ENCODE measurements at regions not wholly inside any gene's neighbourhood (a gene's known extent, or its start where the extent isn't known, plus 50 kb on each side); places are given as distances from the start of the nearest gene placed in this dataset.

- Histone ChIP-seq H3K27me3 (no peaks in the 10 kb centered on the region), H3K27ac (no peak overlapping the region), H3K36me3 (no peaks in the 10 kb centered on the region), H3K9me3 (no peaks in the 10 kb centered on the region), H3K4me3 (no peak overlapping the region), H3K4me1 (ENCODE audit: insufficient read depth) (no peaks in the 10 kb centered on the region)
- TF ChIP-seq EP300 (IDR thresholded peaks at IDR 0.05) (no peak), POLR2A (IDR thresholded peaks at IDR 0.05) (no peak)
- TF ChIP-seq, protein P1, sequence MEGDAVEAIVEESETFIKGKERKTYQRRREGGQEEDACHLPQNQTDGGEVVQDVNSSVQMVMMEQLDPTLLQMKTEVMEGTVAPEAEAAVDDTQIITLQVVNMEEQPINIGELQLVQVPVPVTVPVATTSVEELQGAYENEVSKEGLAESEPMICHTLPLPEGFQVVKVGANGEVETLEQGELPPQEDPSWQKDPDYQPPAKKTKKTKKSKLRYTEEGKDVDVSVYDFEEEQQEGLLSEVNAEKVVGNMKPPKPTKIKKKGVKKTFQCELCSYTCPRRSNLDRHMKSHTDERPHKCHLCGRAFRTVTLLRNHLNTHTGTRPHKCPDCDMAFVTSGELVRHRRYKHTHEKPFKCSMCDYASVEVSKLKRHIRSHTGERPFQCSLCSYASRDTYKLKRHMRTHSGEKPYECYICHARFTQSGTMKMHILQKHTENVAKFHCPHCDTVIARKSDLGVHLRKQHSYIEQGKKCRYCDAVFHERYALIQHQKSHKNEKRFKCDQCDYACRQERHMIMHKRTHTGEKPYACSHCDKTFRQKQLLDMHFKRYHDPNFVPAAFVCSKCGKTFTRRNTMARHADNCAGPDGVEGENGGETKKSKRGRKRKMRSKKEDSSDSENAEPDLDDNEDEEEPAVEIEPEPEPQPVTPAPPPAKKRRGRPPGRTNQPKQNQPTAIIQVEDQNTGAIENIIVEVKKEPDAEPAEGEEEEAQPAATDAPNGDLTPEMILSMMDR (IDR thresholded peaks at IDR 0.05), result no peak
- intact Hi-C loops (cut with DNase I), result no loop called here
- no peak for DNase-seq
Observed at GRCh38 chr3:76958274-76958673, 81.6 kb upstream of the ROBO2 start.

DNA sequence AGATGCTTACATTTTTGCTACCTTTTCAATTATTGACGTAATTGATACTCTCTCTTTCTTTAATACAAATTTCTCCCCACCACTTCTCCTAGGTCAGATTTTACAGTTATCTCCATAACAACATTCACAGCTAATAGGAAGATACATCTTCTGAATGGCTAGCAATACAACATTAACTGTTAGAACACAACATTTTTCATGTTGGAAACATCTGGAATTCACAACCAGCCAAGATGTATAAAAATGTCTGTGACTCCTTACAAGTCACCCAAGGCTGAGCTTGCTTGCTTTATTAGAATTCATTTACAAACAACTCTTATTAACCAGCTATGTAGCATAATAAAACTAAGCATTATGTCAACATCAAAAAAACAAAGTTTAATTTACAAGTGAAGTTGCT is 81.0 kb upstream of the ROBO2 start:
- Histone ChIP-seq H3K4me1 (ENCODE audit: insufficient read depth) (no peaks in the 10 kb centered on the region), H3K9me3 (no peaks in the 10 kb centered on the region), H3K4me3 (no peak overlapping the region), H3K36me3 (no peaks in the 10 kb centered on the region), H3K27ac (no peak overlapping the region), H3K27me3 (no peaks in the 10 kb centered on the region)
- no peak for DNase-seq
- 78 to 84% (median 84%) methylated on average over 1 of the region's 1 CpG for WGBS, 3 donors
- intact Hi-C loops (cut with DNase I), result no loop called here
- TF ChIP-seq, protein P1 (IDR thresholded peaks at IDR 0.05), result no peak
- TF ChIP-seq EP300 (IDR thresholded peaks at IDR 0.05) (no peak), POLR2A (IDR thresholded peaks at IDR 0.05) (no peak)

DNA sequence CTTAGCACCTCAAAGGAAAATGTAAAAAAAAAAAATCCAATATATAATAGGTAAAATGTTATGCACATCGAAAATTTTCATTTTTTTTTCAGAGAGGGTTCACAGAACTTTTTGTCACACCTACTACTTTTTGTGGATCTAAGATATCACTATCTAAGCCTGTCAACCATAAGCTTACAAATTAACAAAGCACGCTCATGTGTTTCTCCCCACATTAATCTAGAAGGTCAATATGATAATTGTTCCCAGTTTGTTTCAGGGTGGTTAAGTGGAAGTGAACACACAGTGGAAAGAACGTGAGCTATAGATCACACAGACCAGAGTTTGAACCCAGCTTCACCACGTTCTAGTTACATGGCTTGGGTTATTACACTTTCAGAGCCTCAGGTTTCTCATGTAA is 78.6 kb upstream of the ROBO2 start:
- H3K4me1 ChIP-seq (ENCODE audit: insufficient read depth), result no peaks in the 10 kb centered on the region
- H3K36me3 ChIP-seq, result no peaks in the 10 kb centered on the region
- intact Hi-C loops (cut with DNase I), result no loop called here
- WGBS, 3 donors, result 89 to 93% (median 93%) methylated on average over 4 of the region's 4 CpGs
- no peak for DNase-seq
- H3K9me3 ChIP-seq, result no peaks in the 10 kb centered on the region
- no peak overlapping the region for H3K27ac ChIP-seq
- no peaks in the 10 kb centered on the region for H3K27me3 ChIP-seq
- TF ChIP-seq, protein P1 (IDR thresholded peaks at IDR 0.05), result no peak
- no peak for TF ChIP-seq POLR2A (IDR thresholded peaks at IDR 0.05)
- TF ChIP-seq EP300 (IDR thresholded peaks at IDR 0.05), result no peak
- no peak overlapping the region for H3K4me3 ChIP-seq

DNA sequence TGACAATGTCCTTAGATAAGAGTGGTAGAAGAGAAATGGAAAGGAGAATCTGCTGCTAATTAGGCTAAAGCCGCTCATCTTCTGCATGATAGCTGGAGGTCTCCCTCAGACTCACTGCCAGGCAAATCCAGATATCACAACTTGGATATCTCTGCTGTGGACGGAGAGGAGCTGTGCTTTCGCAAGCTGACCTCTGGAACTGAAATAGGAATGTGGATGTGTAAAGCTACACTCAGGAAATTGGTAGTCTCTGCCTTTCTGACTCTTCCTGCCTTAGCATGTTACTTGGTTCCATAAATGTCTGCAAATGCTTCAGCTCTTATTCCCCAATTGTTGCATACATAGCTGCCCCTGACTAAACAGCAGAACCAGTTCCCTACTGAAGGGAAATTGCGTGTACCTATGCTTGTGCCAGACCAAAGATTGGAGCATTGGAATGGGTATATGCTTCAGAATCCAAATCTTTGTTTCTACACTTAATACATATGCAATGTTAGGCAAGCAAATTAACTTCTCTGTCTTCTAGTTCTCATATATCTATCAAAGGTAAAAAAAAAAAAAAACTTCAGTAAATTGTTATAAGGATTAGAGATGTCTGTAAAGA is 74.7 kb upstream of the ROBO2 start:
- H3K36me3 ChIP-seq, result no peaks in the 10 kb centered on the region
- no peak for TF ChIP-seq POLR2A (IDR thresholded peaks at IDR 0.05)
- TF ChIP-seq, protein P1 (IDR thresholded peaks at IDR 0.05), result no peak
- TF ChIP-seq EP300 (IDR thresholded peaks at IDR 0.05), result no peak
- H3K4me3 ChIP-seq, result no peak overlapping the region
- WGBS, 3 donors, result 43 to 60% (median 47%) methylated on average over 4 of the region's 4 CpGs
- H3K27me3 ChIP-seq, result no peaks in the 10 kb centered on the region
- H3K9me3 ChIP-seq, result no peaks in the 10 kb centered on the region
- intact Hi-C loops (cut with DNase I), result no loop called here
- no peaks in the 10 kb centered on the region for H3K4me1 ChIP-seq (ENCODE audit: insufficient read depth)
- DNase-seq, result no peak
- no peak overlapping the region for H3K27ac ChIP-seq

Measured in ovary (tissue), 7 donors.